ENCODE measurements at regions not wholly inside any gene's neighbourhood (a gene's known extent, or its start where the extent isn't known, plus 50 kb on each side); places are given as distances from the start of the nearest gene placed in this dataset.

DNA sequence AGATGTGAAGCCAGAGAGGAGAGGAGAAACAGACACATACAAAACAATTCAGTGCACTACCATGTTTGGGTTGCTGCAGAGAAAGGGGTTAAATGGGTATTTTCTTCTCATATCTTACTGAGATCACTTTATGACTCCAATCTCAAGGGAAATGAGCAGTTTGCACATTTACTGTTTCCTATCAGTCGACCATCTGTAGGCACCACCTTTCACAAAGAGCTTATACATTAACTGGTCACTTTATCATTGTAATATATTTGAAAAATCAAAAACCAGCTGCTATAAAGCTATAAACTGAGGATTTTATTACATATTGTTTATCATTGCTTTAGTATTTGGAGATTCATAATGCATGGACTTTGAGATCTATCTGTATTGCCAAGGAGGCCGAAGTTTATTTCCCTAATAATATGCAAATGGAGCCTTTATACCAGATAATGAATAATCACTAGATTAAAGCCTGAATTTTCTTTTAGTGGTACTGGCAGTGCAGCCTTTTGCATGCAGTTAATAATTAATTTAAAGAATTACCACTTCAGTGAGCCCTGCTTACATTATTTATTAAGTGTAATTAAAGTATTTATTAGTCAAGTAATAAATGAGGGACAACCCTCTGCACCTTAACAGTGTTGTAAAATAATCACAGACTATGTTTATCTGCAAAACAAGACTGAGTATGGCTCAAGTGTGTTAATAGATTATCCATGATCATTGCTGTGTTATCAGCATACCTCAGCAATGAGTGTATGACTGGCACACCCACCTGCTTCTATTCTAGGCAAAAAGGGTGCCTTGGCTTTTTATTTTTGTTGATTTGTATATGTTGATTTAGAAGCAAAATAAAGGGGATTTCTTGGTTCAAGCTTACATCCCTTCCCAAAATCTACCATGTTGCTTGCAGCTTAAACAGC lies 167.7 kb upstream of the SLC14A2 start:
- H3K9me3 Mint-ChIP-seq (ENCODE audit: insufficient read depth) = no peaks in the 10 kb centered on the region
- no peaks in the 10 kb centered on the region for H3K36me3 Mint-ChIP-seq (ENCODE audit: low read depth)
- no peak for ATAC-seq
- CTCF ChIA-PET = interaction anchor here (0.6 to 0.8 kb wide), 2 partner anchors 31 to 56 kb away, joined by 3 read pairs; no protein-coding TSS in a partner anchor
- H3K4me1 Mint-ChIP-seq (ENCODE audit: low read depth) = no peaks in the 10 kb centered on the region
- H3K4me3 Mint-ChIP-seq = no peak overlapping the region
- DNase-seq = no peak
- H3K27me3 Mint-ChIP-seq (ENCODE audit: low read depth) = peaks cover 1% of the 10 kb centered on the region
- H3K27ac Mint-ChIP-seq = no peak overlapping the region
- POLR2A ChIA-PET = no interaction called here

DNA sequence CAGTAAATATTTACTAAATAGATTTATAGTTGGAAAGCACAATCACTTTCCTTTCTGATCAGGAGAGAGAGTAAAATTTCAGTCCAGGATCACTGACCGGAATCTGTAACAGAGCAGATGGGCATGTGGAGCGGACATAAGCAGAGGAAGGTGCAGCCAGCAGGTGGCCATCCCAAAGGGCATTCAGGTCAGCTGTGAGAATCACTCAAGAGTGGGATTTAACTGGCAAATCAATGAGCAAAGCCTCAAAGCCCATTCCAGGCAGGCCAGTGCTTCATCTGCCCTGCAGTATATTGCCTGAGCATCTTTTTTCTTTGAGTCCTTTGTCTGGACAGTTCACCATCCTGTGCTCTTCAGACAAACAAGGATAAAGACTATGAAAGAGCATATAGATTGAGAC lies 166.4 kb upstream of the SLC14A2 start:
- ATAC-seq (no peak), DNase-seq (no peak)
- CTCF ChIA-PET = no interaction called here
- no peaks in the 10 kb centered on the region for H3K36me3 Mint-ChIP-seq (ENCODE audit: low read depth)
- H3K4me1 Mint-ChIP-seq (ENCODE audit: low read depth) = no peaks in the 10 kb centered on the region
- H3K27me3 Mint-ChIP-seq (ENCODE audit: low read depth) = peaks cover 3% of the 10 kb centered on the region
- no peak overlapping the region for H3K4me3 Mint-ChIP-seq
- H3K9me3 Mint-ChIP-seq (ENCODE audit: insufficient read depth) = no peaks in the 10 kb centered on the region
- POLR2A ChIA-PET = no interaction called here
- no peak overlapping the region for H3K27ac Mint-ChIP-seq

DNA sequence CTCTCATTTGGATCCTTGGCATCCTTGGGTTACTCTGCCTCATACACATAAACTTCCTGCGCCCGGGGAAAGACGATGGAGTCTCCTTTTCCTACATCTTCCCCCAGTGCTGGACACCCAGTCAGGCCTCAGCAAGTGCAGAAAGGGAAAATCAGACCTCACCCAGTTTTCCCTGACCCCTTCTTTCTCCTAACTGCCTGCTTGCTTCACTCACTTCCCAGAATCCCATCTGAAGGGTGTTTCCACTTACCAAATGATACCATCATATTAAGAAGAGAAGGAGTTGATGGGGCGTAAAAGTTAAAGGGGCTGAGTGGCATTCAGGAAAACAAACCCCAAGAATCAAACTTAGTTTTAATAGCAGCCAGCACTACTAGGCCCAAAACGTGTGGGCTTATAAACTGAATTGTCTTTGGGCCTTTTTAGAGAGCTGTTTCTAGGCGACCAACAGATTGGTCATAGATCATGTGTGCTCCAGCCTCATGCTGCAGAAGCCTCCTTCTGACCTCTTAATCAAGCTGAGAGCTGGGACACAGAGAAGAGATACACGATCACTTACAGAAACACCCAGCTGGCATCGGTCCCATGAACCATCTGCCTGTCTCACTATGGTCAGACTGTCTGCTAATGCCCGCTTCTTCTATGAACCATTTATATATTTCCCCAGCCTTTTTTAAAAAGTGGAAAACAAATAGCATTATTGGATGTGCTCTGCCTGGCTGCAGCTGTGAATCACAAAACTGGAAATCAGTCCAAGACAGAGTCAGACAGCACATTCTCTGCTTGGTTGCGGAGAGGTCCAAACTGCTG lies 165.7 kb upstream of the SLC14A2 start:
- Mint-ChIP-seq H3K27me3 (ENCODE audit: low read depth) (peaks cover 6% of the 10 kb centered on the region), H3K27ac (no peak overlapping the region)
- no peak for ATAC-seq

DNA sequence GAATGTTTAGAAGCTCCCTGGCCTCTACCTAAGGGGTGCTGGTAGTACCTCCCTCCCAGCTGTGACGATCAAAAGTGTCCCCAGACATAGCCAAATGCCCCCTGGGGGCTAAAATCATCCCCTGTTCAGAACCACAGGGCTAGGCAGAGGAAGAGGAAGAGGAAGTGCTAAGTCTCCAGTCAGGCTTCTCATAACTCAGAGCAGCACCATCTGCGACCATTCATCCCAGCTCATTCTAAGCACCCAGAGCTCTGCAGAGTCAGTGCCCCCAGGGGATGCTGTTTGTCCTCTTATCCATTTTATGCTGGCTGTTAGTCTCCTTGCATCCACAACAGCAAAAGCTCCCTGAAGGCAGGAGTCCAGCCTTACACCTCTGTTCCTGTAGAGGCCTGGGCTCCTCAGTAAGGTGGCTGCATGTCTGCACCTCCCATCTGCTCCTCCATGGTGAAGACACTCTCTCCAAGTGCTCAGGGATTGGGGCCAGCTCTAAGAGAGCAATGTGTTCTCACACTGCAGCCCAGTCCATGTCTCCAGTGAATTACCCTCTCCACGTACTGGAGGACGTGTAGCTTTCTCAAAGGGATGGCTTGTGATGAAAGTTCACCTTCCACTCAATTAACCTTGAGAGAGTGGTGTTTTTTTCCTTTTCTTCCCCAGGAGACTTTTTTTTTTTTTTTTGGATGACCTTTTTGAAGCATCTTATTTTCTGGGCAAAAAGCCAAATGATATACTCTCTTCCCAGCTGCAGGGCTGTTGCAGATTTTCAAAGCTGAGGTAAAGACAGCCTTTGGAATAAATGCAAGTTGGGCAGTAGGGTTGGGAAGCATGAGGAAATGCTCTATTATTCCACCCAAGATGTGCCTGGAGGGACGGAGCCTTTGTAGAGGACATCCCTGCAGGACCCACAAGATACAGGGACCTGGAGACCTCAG lies 158.9 kb upstream of the SLC14A2 start:
- ChIA-PET CTCF (no interaction called here), POLR2A (no interaction called here)
- H3K4me3 Mint-ChIP-seq = no peak overlapping the region
- H3K36me3 Mint-ChIP-seq (ENCODE audit: low read depth) = no peaks in the 10 kb centered on the region
- H3K27ac Mint-ChIP-seq = no peak overlapping the region
- DNase-seq = no peak
- H3K4me1 Mint-ChIP-seq (ENCODE audit: low read depth) = no peaks in the 10 kb centered on the region
- no peak for ATAC-seq
- peaks cover 8% of the 10 kb centered on the region for H3K27me3 Mint-ChIP-seq (ENCODE audit: low read depth)
- H3K9me3 Mint-ChIP-seq (ENCODE audit: insufficient read depth) = no peaks in the 10 kb centered on the region

More for the DNA sequence above, 165.7 kb upstream of the SLC14A2 start:
- H3K36me3 Mint-ChIP-seq (ENCODE audit: low read depth) = no peaks in the 10 kb centered on the region
- no peaks in the 10 kb centered on the region for H3K4me1 Mint-ChIP-seq (ENCODE audit: low read depth)
- no peak for DNase-seq
- ChIA-PET CTCF (no interaction called here), POLR2A (no interaction called here)
- H3K4me3 Mint-ChIP-seq = no peak overlapping the region
- H3K9me3 Mint-ChIP-seq (ENCODE audit: insufficient read depth) = no peaks in the 10 kb centered on the region

DNA sequence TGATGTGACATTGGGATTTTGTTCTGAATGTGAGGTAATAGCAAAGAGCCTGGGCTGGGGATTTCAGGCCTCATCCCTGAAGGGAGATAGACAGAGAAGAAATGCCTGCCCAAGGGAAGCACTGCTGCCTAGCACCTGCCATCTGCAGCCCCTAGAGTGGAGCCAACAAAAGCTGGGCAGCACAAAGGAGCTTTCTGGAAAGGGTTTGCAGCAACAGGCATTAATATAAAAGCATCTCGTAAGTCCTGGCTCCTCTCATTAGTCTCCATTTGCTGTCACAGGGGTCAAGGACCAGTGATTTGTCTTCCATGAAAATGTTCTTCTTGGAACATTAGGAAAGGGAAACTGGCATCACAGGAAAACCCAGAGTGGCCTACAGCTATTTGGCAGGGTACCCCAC lies 157.2 kb upstream of the SLC14A2 start:
- H3K27me3 Mint-ChIP-seq (ENCODE audit: low read depth) = peaks cover 5% of the 10 kb centered on the region
- no peak overlapping the region for H3K4me3 Mint-ChIP-seq
- ChIA-PET CTCF (no interaction called here), POLR2A (no interaction called here)
- no peak overlapping the region for H3K27ac Mint-ChIP-seq
- no peaks in the 10 kb centered on the region for H3K9me3 Mint-ChIP-seq (ENCODE audit: insufficient read depth)
- DNase-seq (no peak), ATAC-seq (no peak)
- no peaks in the 10 kb centered on the region for H3K4me1 Mint-ChIP-seq (ENCODE audit: low read depth)
- H3K36me3 Mint-ChIP-seq (ENCODE audit: low read depth) = no peaks in the 10 kb centered on the region

DNA sequence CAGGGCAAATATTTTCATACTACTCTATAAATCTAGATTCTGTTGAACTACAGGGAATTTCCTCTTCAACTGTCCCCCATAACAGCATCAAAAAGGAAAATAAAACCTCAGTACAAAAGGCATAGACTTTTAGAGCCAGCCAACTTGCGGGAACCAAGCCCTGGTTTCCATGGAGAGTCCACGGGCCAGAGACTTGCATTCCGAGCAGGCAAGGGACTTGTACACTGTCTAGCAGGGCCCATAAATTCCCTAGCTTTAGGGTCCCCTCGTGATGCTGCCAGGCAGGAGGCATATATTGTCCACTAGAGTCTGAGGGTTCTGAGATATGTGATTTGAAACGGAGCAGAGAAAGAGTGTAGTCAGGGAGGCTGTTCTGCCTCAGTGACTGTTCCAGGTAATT lies 153.1 kb upstream of the SLC14A2 start:
- Mint-ChIP-seq H3K27me3 (ENCODE audit: low read depth) (peaks cover 5% of the 10 kb centered on the region), H3K36me3 (ENCODE audit: low read depth) (no peaks in the 10 kb centered on the region), H3K27ac (no peak overlapping the region), H3K4me1 (ENCODE audit: low read depth) (no peaks in the 10 kb centered on the region), H3K4me3 (no peak overlapping the region), H3K9me3 (ENCODE audit: insufficient read depth) (no peaks in the 10 kb centered on the region)
- CTCF ChIA-PET = no interaction called here
- ATAC-seq (no peak), DNase-seq (no peak)
- POLR2A ChIA-PET = no interaction called here

DNA sequence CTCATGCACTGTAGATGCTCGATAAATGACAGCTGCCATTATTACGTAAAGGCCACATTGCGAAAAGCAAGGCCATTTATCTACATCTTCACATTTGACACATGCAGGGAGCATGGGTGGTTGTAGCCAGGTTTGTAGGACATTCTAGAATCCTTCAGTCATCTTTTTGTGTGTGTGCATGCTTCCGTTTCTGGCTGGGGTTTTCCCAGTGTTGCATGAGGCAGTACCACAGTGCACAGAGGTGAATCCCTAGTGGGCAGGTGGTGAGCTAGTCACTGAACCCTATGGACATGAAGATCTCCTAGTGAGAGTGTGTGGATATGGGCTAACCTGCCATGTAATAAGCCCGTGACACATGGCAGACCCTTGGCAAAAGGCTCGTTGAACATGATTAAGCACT lies 151.8 kb upstream of the SLC14A2 start:
- ChIA-PET CTCF (no interaction called here), POLR2A (no interaction called here)
- H3K36me3 Mint-ChIP-seq (ENCODE audit: low read depth) = no peaks in the 10 kb centered on the region
- H3K9me3 Mint-ChIP-seq (ENCODE audit: insufficient read depth) = no peaks in the 10 kb centered on the region
- no peak overlapping the region for H3K4me3 Mint-ChIP-seq
- H3K27ac Mint-ChIP-seq = no peak overlapping the region
- H3K4me1 Mint-ChIP-seq (ENCODE audit: low read depth) = no peaks in the 10 kb centered on the region
- no peak for DNase-seq
- peaks cover 5% of the 10 kb centered on the region for H3K27me3 Mint-ChIP-seq (ENCODE audit: low read depth)
- no peak for ATAC-seq

DNA sequence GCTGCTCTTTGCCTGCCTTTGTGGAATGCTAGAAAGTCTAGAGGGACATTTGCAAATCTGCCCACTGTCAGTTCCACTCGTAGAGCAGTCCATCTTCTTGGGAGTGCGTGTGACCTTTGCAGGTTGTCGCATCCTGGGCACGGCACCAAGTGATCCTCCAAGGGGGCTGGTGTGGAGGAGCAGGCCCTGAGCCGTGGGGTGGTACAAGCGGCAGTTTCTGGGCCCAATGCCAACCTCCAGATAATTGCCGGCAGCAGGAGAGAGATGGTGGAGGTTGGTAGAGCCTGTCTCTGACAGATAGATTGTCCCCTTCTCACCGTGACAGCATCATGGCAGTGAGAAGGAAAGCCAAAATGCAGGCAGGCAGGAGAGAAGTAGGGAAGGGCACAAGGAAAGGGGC lies 150.7 kb upstream of the SLC14A2 start:
- CTCF ChIA-PET = no interaction called here
- DNase-seq = no peak
- H3K36me3 Mint-ChIP-seq (ENCODE audit: low read depth) = no peaks in the 10 kb centered on the region
- no peak for ATAC-seq
- no peaks in the 10 kb centered on the region for H3K9me3 Mint-ChIP-seq (ENCODE audit: insufficient read depth)
- POLR2A ChIA-PET = no interaction called here
- no peak overlapping the region for H3K4me3 Mint-ChIP-seq
- peaks cover 5% of the 10 kb centered on the region for H3K27me3 Mint-ChIP-seq (ENCODE audit: low read depth)
- no peaks in the 10 kb centered on the region for H3K4me1 Mint-ChIP-seq (ENCODE audit: low read depth)
- H3K27ac Mint-ChIP-seq = no peak overlapping the region

DNA sequence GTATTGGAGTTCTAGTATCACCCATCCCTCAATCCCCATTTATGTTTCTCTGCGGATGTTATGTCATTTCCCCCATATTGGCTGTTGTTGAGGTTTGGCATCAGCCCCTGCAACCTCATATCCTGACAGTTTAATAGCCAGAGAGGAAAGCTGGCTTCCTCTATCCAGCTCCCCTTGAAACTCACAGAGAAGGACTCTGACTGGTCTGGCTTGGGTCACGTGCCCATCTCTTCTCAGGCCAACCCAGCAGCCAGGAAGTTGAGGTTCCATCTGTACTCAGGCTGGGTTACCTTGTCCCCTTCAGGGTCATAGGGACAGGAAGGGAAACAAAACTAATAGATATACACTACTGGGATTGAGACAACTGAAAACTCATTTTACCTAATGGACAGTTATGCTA lies 148.0 kb upstream of the SLC14A2 start:
- Mint-ChIP-seq H3K36me3 (ENCODE audit: low read depth) (no peaks in the 10 kb centered on the region), H3K27me3 (ENCODE audit: low read depth) (peaks cover 5% of the 10 kb centered on the region)
- POLR2A ChIA-PET = no interaction called here

DNA sequence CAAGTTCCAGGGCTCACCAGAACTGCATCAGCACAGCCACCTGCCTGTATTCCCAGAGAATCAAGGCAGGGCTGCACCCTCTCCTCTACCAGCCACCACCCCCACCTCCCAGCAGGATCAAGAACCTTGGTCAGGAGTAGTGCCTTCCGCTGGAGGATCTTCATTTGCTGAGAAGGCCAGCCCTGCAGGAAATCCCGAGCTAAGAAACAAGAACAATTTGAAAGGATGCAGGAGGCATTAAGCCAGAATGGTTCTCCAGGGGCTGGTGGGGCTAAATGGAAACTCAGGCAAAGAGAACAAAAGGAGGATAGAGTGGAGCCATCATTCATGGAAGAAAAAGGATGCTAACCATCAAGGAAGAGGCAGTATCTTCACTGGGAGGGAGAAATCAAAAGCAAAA lies 147.3 kb upstream of the SLC14A2 start:
- no peak overlapping the region for H3K27ac Mint-ChIP-seq
- H3K4me3 Mint-ChIP-seq = no peak overlapping the region
- H3K9me3 Mint-ChIP-seq (ENCODE audit: insufficient read depth) = no peaks in the 10 kb centered on the region
- ChIA-PET POLR2A (no interaction called here), CTCF (no interaction called here)
- H3K36me3 Mint-ChIP-seq (ENCODE audit: low read depth) = no peaks in the 10 kb centered on the region
- ATAC-seq = no peak
- DNase-seq = no peak
- H3K4me1 Mint-ChIP-seq (ENCODE audit: low read depth) = no peaks in the 10 kb centered on the region
- H3K27me3 Mint-ChIP-seq (ENCODE audit: low read depth) = peaks cover 5% of the 10 kb centered on the region

More for the DNA sequence above, 148.0 kb upstream of the SLC14A2 start:
- Mint-ChIP-seq H3K9me3 (ENCODE audit: insufficient read depth) (no peaks in the 10 kb centered on the region), H3K27ac (no peak overlapping the region), H3K4me1 (ENCODE audit: low read depth) (no peaks in the 10 kb centered on the region), H3K4me3 (no peak overlapping the region)
- ATAC-seq = no peak
- DNase-seq = no peak
- CTCF ChIA-PET = no interaction called here

DNA sequence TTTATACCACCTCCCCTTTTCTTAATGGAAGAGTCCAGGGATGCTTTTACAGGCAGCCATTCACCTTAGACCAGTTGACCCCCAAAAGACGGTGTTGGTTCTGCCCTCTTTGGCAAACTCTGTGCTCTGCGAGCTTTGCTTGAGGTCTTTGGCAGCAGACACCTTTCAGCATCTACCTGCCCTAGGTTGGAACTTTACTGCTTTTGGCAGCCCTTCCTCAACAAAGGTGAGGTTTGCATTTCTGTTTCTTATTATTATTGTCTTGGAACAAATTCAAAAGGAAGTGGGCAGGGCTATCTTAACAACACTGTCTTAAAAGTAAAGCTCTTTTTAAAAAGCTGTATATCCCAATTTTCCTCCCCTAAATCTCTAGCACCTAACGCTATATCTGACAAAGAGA lies 136.4 kb upstream of the SLC14A2 start:
- ChIA-PET POLR2A (no interaction called here), CTCF (interaction anchor here (1.0 kb wide), 1 partner anchor 31 kb away, joined by 3 read pairs; no protein-coding TSS in a partner anchor)
- H3K36me3 Mint-ChIP-seq (ENCODE audit: low read depth) = no peaks in the 10 kb centered on the region
- no peak overlapping the region for H3K4me3 Mint-ChIP-seq
- peaks cover 14% of the 10 kb centered on the region for H3K27me3 Mint-ChIP-seq (ENCODE audit: low read depth)
- no peaks in the 10 kb centered on the region for H3K4me1 Mint-ChIP-seq (ENCODE audit: low read depth)
- ATAC-seq = no peak
- H3K9me3 Mint-ChIP-seq (ENCODE audit: insufficient read depth) = no peaks in the 10 kb centered on the region
- no peak overlapping the region for H3K27ac Mint-ChIP-seq
- DNase-seq = no peak

Data from activated CD8-positive, alpha-beta T cell treated with anti-CD3 and anti-CD28 coated beads, Interleukin-2, amount 10 ng/mL, durations not matched to agents 7 days and 5 days (primary cell).